ENCODE measurements at regions not wholly inside any gene's neighbourhood (a gene's known extent, or its start where the extent isn't known, plus 50 kb on each side); places are given as distances from the start of the nearest gene placed in this dataset.
"Not testable (repeated sequence)": the region's sequence is repeated elsewhere in the genome, so short reads cannot be mapped to it uniquely, and the experiment has no call there.

GRCh38 chr21:5243257-5243656, 5278.1 kb upstream of the TPTE start:
- FAIRE-seq; H2BK15ac ChIP-seq (ENCODE audit: low read length); POLR2A ChIA-PET (ENCODE audit: partially characterized antibody); H3K27ac ChIP-seq (ENCODE audit: low read depth, low read length); H3K79me2 ChIP-seq (ENCODE audit: control insufficient read depth in 1 of 2, insufficient read depth in 2 of 2, low read length in 2 of 2); DNase-seq (ENCODE audit: low read depth in 1 of 2, low spot score in 2 of 2); CTCF ChIA-PET (ENCODE audit: partially characterized antibody); H4K8ac ChIP-seq (ENCODE audit: extremely low read depth, insufficient read depth, low read length); H3K9ac ChIP-seq (replicated peaks in 1 of 4; ENCODE audit: extremely low read depth in 1 of 4, low read depth in 3 of 4, low read length in 3 of 4); H2BK20ac ChIP-seq (ENCODE audit: low read length); H3K79me1 ChIP-seq (ENCODE audit: low read depth, low read length); H3K23me2 ChIP-seq (ENCODE audit: low read depth, low read length); H2BK120ac ChIP-seq (replicated peaks; ENCODE audit: low read depth, low read length); H3K23ac ChIP-seq (ENCODE audit: insufficient read length); H3K27me3 ChIP-seq (replicated peaks in 1 of 4; ENCODE audit: control insufficient read depth in 3 of 4, extremely low read depth in 1 of 4, insufficient read depth in 3 of 4, low read length in 3 of 4); H4K20me1 ChIP-seq (replicated peaks in 1 of 2; ENCODE audit: control insufficient read depth in 1 of 2, insufficient read depth in 2 of 2, low read length in 2 of 2); H3K14ac ChIP-seq (ENCODE audit: insufficient read length); H3K56ac ChIP-seq (replicated peaks; ENCODE audit: insufficient read length, low read depth, low read length); H2BK12ac ChIP-seq (ENCODE audit: low read depth, low read length); H4K91ac ChIP-seq (replicated peaks; ENCODE audit: insufficient read length, low read length); H3K4me3 ChIP-seq (ENCODE audit: extremely low read depth in 1 of 4, insufficient read depth in 2 of 4, low read depth in 3 of 4, low read length in 4 of 4); H3K18ac ChIP-seq (ENCODE audit: extremely low read depth, low read length); H2AFZ ChIP-seq (ENCODE audit: low read length); H3K4ac ChIP-seq (replicated peaks; ENCODE audit: insufficient read length, low read depth, low read length); H3K4me2 ChIP-seq (ENCODE audit: insufficient read depth in 1 of 2, low read depth in 2 of 2, low read length in 2 of 2); H3K4me1 ChIP-seq (replicated peaks in 1 of 4; ENCODE audit: control insufficient read depth in 3 of 4, insufficient read depth in 4 of 4, low read length in 3 of 4); H3K36me3 ChIP-seq (ENCODE audit: control insufficient read depth in 2 of 4, insufficient read depth in 4 of 4, low read length in 3 of 4); H2BK5ac ChIP-seq (ENCODE audit: low read depth, low read length); H2AK5ac ChIP-seq (ENCODE audit: low read depth, low read length); H4K5ac ChIP-seq (ENCODE audit: insufficient read length, low read depth, low read length): not testable (repeated sequence)
- 61% methylated on average over 2 of the region's 2 CpGs; no CpG with 5 or more reads in 1 of the 2 experiments for WGBS, 2 experiments (ENCODE audit: extremely low coverage in 1 of 2, insufficient coverage in 1 of 2, insufficient read length in 1 of 2, insufficient replicate concordance in 2 of 2, low coverage in 1 of 2, low lambda C conversion rate in 2 of 2, missing lambda C conversion rate in 1 of 2)
- H3K9me3 ChIP-seq (ENCODE audit: insufficient read depth in 2 of 2, low read depth in 1 of 2, low read length in 1 of 2): peaks cover 39 to 53% of the 10 kb centered on the region in 2 experiments

GRCh38 chr21:5243715-5244375, 5277.5 kb upstream of the TPTE start:
- not testable (repeated sequence) for H3K23ac ChIP-seq (ENCODE audit: insufficient read length); H3K27me3 ChIP-seq (replicated peaks in 1 of 4; ENCODE audit: control insufficient read depth in 3 of 4, extremely low read depth in 1 of 4, insufficient read depth in 3 of 4, low read length in 3 of 4)
- H3K9me3 ChIP-seq (ENCODE audit: insufficient read depth in 2 of 2, low read depth in 1 of 2, low read length in 1 of 2): peaks cover 41 to 54% of the 10 kb centered on the region in 2 experiments

More at GRCh38 chr21:5243715-5244375, 5277.5 kb upstream of the TPTE start:
- FAIRE-seq; H2BK20ac ChIP-seq (ENCODE audit: low read length); H2BK5ac ChIP-seq (ENCODE audit: low read depth, low read length); H3K23me2 ChIP-seq (ENCODE audit: low read depth, low read length); H3K79me2 ChIP-seq (ENCODE audit: control insufficient read depth in 1 of 2, insufficient read depth in 2 of 2, low read length in 2 of 2); H4K8ac ChIP-seq (ENCODE audit: extremely low read depth, insufficient read depth, low read length); H4K91ac ChIP-seq (replicated peaks; ENCODE audit: insufficient read length, low read length); H2AFZ ChIP-seq (ENCODE audit: low read length); H4K20me1 ChIP-seq (replicated peaks in 1 of 2; ENCODE audit: control insufficient read depth in 1 of 2, insufficient read depth in 2 of 2, low read length in 2 of 2); CTCF ChIA-PET (ENCODE audit: partially characterized antibody); H3K79me1 ChIP-seq (ENCODE audit: low read depth, low read length); H2BK15ac ChIP-seq (ENCODE audit: low read length); H2AK5ac ChIP-seq (ENCODE audit: low read depth, low read length); H3K4me1 ChIP-seq (replicated peaks in 1 of 4; ENCODE audit: control insufficient read depth in 3 of 4, insufficient read depth in 4 of 4, low read length in 3 of 4); H3K4me3 ChIP-seq (ENCODE audit: extremely low read depth in 1 of 4, insufficient read depth in 2 of 4, low read depth in 3 of 4, low read length in 4 of 4); H3K18ac ChIP-seq (ENCODE audit: extremely low read depth, low read length); H3K4me2 ChIP-seq (ENCODE audit: insufficient read depth in 1 of 2, low read depth in 2 of 2, low read length in 2 of 2); H2BK12ac ChIP-seq (ENCODE audit: low read depth, low read length); H3K27ac ChIP-seq (ENCODE audit: low read depth, low read length); H4K5ac ChIP-seq (ENCODE audit: insufficient read length, low read depth, low read length); H2BK120ac ChIP-seq (replicated peaks; ENCODE audit: low read depth, low read length); H3K56ac ChIP-seq (replicated peaks; ENCODE audit: insufficient read length, low read depth, low read length); H3K14ac ChIP-seq (ENCODE audit: insufficient read length); H3K36me3 ChIP-seq (ENCODE audit: control insufficient read depth in 2 of 4, insufficient read depth in 4 of 4, low read length in 3 of 4); DNase-seq (ENCODE audit: low read depth in 1 of 2, low spot score in 2 of 2); H3K9ac ChIP-seq (replicated peaks in 1 of 4; ENCODE audit: extremely low read depth in 1 of 4, low read depth in 3 of 4, low read length in 3 of 4); POLR2A ChIA-PET (ENCODE audit: partially characterized antibody); H3K4ac ChIP-seq (replicated peaks; ENCODE audit: insufficient read length, low read depth, low read length): not testable (repeated sequence)
- 79% methylated on average over 13 of the region's 17 CpGs; no CpG with 5 or more reads in 1 of the 2 experiments for WGBS, 2 experiments (ENCODE audit: extremely low coverage in 1 of 2, insufficient coverage in 1 of 2, insufficient read length in 1 of 2, insufficient replicate concordance in 2 of 2, low coverage in 1 of 2, low lambda C conversion rate in 2 of 2, missing lambda C conversion rate in 1 of 2)

Data from H1 (cell line).